ENCODE measurements at regions not wholly inside any gene's neighbourhood (a gene's known extent, or its start where the extent isn't known, plus 50 kb on each side); places are given as distances from the start of the nearest gene placed in this dataset.

- DNase-seq (ENCODE audit: low read depth) = no peak
- no peak overlapping the region for H3K4me3 ChIP-seq (ENCODE audit: low read length)
- no peak for TF ChIP-seq CTCF (conservative IDR thresholded peaks at IDR 0.05; ENCODE audit: low read length)
Observed at GRCh38 chr2:146189541-146189940, 1655.3 kb upstream of the ACVR2A start.

- TF ChIP-seq CTCF (conservative IDR thresholded peaks at IDR 0.05; ENCODE audit: low read length) = no peak
- DNase-seq (ENCODE audit: low read depth) = no peak
- no peak overlapping the region for H3K4me3 ChIP-seq (ENCODE audit: low read length)
Observed at GRCh38 chr2:146173934-146174333, 1654.0 kb upstream of the ZEB2 start.

GRCh38 chr2:146161256-146161882 lies 1641.5 kb upstream of the ZEB2 start:
- TF ChIP-seq CTCF (conservative IDR thresholded peaks at IDR 0.05; ENCODE audit: low read length) = no peak
- no peak overlapping the region for H3K4me3 ChIP-seq (ENCODE audit: low read length)
- no peak for DNase-seq (ENCODE audit: low read depth)

GRCh38 chr2:146158072-146158674 lies 1638.3 kb upstream of the ZEB2 start:
- DNase-seq (ENCODE audit: low read depth) = no peak
- no peak for TF ChIP-seq CTCF (conservative IDR thresholded peaks at IDR 0.05; ENCODE audit: low read length)
- no peak overlapping the region for H3K4me3 ChIP-seq (ENCODE audit: low read length)

- no peak overlapping the region for H3K4me3 ChIP-seq (ENCODE audit: low read length)
- no peak for DNase-seq (ENCODE audit: low read depth)
- TF ChIP-seq CTCF (conservative IDR thresholded peaks at IDR 0.05; ENCODE audit: low read length) = no peak
Observed at GRCh38 chr2:146147448-146148012, 1627.6 kb upstream of the ZEB2 start.

GRCh38 chr2:146143971-146144370 lies 1624.1 kb upstream of the ZEB2 start:
- no peak for TF ChIP-seq CTCF (conservative IDR thresholded peaks at IDR 0.05; ENCODE audit: low read length)
- DNase-seq (ENCODE audit: low read depth) = no peak
- no peak overlapping the region for H3K4me3 ChIP-seq (ENCODE audit: low read length)

- DNase-seq (ENCODE audit: low read depth) = no peak
- no peak for TF ChIP-seq CTCF (conservative IDR thresholded peaks at IDR 0.05; ENCODE audit: low read length)
- no peak overlapping the region for H3K4me3 ChIP-seq (ENCODE audit: low read length)
Observed at GRCh38 chr2:146138820-146139219, 1618.9 kb upstream of the ZEB2 start.
